Ishikawa (cell line): ENCODE measurements at regions not wholly inside any gene's neighbourhood (a gene's known extent, or its start where the extent isn't known, plus 50 kb on each side); places are given as distances from the start of the nearest gene placed in this dataset.

Source experiments
- CEBPB ChIP-seq: IDR thresholded peaks from 2 replicates; pipeline ENCODE4 v1.6.1; 2012
- CREB1 ChIP-seq: IDR thresholded peaks from 2 replicates; pipeline ENCODE4 v1.6.1; 2012; ENCODE audit warnings: low read depth
- EP300 ChIP-seq: IDR thresholded peaks from 2 replicates; pipeline ENCODE4 v1.6.1; 2012; ENCODE audit warnings: borderline replicate concordance
- FOXM1 ChIP-seq: IDR thresholded peaks from 2 replicates; pipeline ENCODE4 v1.6.1; 2012; ENCODE audit warnings: low read depth, borderline replicate concordance
- NFIC ChIP-seq: IDR thresholded peaks from 2 replicates; pipeline ENCODE4 v1.6.1; 2012
- RAD21 ChIP-seq: IDR thresholded peaks from 2 replicates; pipeline ENCODE4 v1.6.1; 2012; ENCODE audit warnings: low read depth
- REST ChIP-seq: IDR thresholded peaks from 2 replicates; pipeline ENCODE4 v1.6.1; 2012; ENCODE audit warnings: low read depth, mild to moderate bottlenecking
- TAF1 ChIP-seq: IDR thresholded peaks from 2 replicates; pipeline ENCODE4 v1.6.1; 2012; ENCODE audit warnings: low read depth, mild to moderate bottlenecking
- TCF12 ChIP-seq: IDR thresholded peaks from 2 replicates; pipeline ENCODE4 v1.6.1; 2012; ENCODE audit warnings: low read depth
- TEAD4 ChIP-seq: IDR thresholded peaks from 2 replicates; pipeline ENCODE4 v1.6.1; 2012
- YY1 ChIP-seq: IDR thresholded peaks from 2 replicates; pipeline ENCODE4 v1.6.1; 2012; ENCODE audit warnings: low read depth
- ZBTB7A ChIP-seq: IDR thresholded peaks from 2 replicates; pipeline ENCODE4 v1.6.1; 2012; ENCODE audit warnings: low read depth
- TF ChIP-seq, protein P1 (sequence below): IDR thresholded peaks from 2 replicates; pipeline ENCODE4 v1.6.1; 2012
- TF ChIP-seq, protein P2 (sequence below): IDR thresholded peaks from 2 replicates; pipeline ENCODE4 v1.6.1; 2012

GRCh38 chr3:40841131-40841530, 316.4 kb downstream of the ZNF621 start:
- no peak for TF ChIP-seq EP300
- no peak for TF ChIP-seq FOXM1
- TF ChIP-seq ZBTB7A = no peak
- TF ChIP-seq RAD21 = no peak
- TF ChIP-seq, protein P1, sequence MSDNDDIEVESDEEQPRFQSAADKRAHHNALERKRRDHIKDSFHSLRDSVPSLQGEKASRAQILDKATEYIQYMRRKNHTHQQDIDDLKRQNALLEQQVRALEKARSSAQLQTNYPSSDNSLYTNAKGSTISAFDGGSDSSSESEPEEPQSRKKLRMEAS = no peak
- TF ChIP-seq TEAD4 = no peak
- no peak for TF ChIP-seq YY1
- TF ChIP-seq CEBPB = no peak
- no peak for TF ChIP-seq NFIC
- no peak for TF ChIP-seq TAF1
- TF ChIP-seq REST = no peak
- TF ChIP-seq CREB1 = no peak
- TF ChIP-seq TCF12 = no peak
- TF ChIP-seq, protein P2, sequence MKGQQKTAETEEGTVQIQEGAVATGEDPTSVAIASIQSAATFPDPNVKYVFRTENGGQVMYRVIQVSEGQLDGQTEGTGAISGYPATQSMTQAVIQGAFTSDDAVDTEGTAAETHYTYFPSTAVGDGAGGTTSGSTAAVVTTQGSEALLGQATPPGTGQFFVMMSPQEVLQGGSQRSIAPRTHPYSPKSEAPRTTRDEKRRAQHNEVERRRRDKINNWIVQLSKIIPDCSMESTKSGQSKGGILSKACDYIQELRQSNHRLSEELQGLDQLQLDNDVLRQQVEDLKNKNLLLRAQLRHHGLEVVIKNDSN = no peak
